GM23338 (cell line): ENCODE measurements at regions not wholly inside any gene's neighbourhood (a gene's known extent, or its start where the extent isn't known, plus 50 kb on each side); places are given as distances from the start of the nearest gene placed in this dataset.
A peak's percentile ranks its signal among the peaks of the same experiment; 100 is the strongest.

Experiments used
- ATAC-seq: fragments of 200-7000 bp; cut with Tn5 transposase; 3 replicates; pipeline ENCODE4 v1.9.1; 2020
- DNase-seq: peaks from one replicate; pipeline ENCODE4 v3.0.0-alpha.2; 2015; ENCODE audit warnings: low spot score
- H2AFZ ChIP-seq: fragments of 200-600 bp; sonication (generic); 2 replicates; pipeline ENCODE4 v1.8.0; 2016; ENCODE audit warnings: antibody characterized with exemption, mild to moderate bottlenecking, moderate library complexity
- H3F3A ChIP-seq: fragments of 200-600 bp; sonication (generic); replicated peaks from 2 replicates; pipeline ENCODE4 v1.8.0; 2017; ENCODE audit warnings: antibody characterized with exemption, mixed run types, low read depth
- H3K27ac ChIP-seq: fragments of 200-600 bp; sonication (generic); 2 replicates; pipeline ENCODE4 v1.6.1; 2016; ENCODE audit warnings: low read depth
- H3K27me3 ChIP-seq: fragments of 200-600 bp; sonication (generic); 2 replicates; pipeline ENCODE4 v1.8.0; 2016; ENCODE audit warnings: mild to moderate bottlenecking, mixed run types, moderate library complexity; ENCODE audit not compliant: insufficient read depth
- H3K36me3 ChIP-seq: fragments of 200-600 bp; sonication (generic); 2 replicates; pipeline ENCODE4 v1.8.0; 2016; ENCODE audit warnings: mild to moderate bottlenecking; ENCODE audit not compliant: insufficient read depth
- H3K4me1 ChIP-seq: fragments of 200-600 bp; sonication (generic); 2 replicates; pipeline ENCODE4 v1.8.0; 2016; ENCODE audit warnings: mild to moderate bottlenecking, moderate library complexity; ENCODE audit not compliant: insufficient read depth
- H3K4me2 ChIP-seq: fragments of 200-600 bp; sonication (generic); 2 replicates; pipeline ENCODE4 v1.7.1; 2017; ENCODE audit warnings: mixed run types
- H3K4me3 ChIP-seq: fragments of 200-600 bp; sonication (generic); 2 replicates; pipeline ENCODE4 v1.6.1; 2016; ENCODE audit warnings: mixed run types
- H3K79me2 ChIP-seq: fragments of 200-600 bp; sonication (generic); replicated peaks from 2 replicates; pipeline ENCODE4 v1.8.0; 2017; ENCODE audit warnings: mild to moderate bottlenecking; ENCODE audit not compliant: insufficient read depth
- H3K9me2 ChIP-seq: fragments of 200-600 bp; sonication (generic); 2 replicates; pipeline ENCODE4 v1.8.0; 2017; ENCODE audit not compliant: insufficient read depth
- H4K20me1 ChIP-seq: fragments of 200-600 bp; sonication (generic); replicated peaks from 2 replicates; pipeline ENCODE4 v1.8.0; 2017; ENCODE audit warnings: mild to moderate bottlenecking; ENCODE audit not compliant: insufficient read depth
- H3K27ac Mint-ChIP-seq: 2 replicates; pipeline ENCODE4 v1.8.0; 2020; ENCODE audit warnings: inconsistent platforms, mild to moderate bottlenecking, moderate library complexity, mixed read lengths
- H3K27me3 Mint-ChIP-seq: 3 replicates; pipeline ENCODE4 v1.8.0; 2022; ENCODE audit warnings: low read depth, mild to moderate bottlenecking, moderate library complexity, mixed read lengths, inconsistent platforms; ENCODE audit not compliant: insufficient read depth, poor library complexity
- H3K36me3 Mint-ChIP-seq: 3 replicates; pipeline ENCODE4 v1.8.0; 2021; ENCODE audit warnings: low read depth, mild to moderate bottlenecking, inconsistent platforms, moderate library complexity, mixed read lengths
- H3K4me1 Mint-ChIP-seq: 3 replicates; pipeline ENCODE4 v1.8.0; 2020; ENCODE audit warnings: mild to moderate bottlenecking, inconsistent platforms, mixed read lengths
- H3K4me3 Mint-ChIP-seq: 3 replicates; pipeline ENCODE4 v1.8.0; 2021; ENCODE audit warnings: moderate library complexity, mild to moderate bottlenecking, inconsistent platforms, mixed read lengths
- H3K9me3 Mint-ChIP-seq: 3 replicates; pipeline ENCODE4 v1.8.0; 2020; ENCODE audit warnings: moderate library complexity, mild to moderate bottlenecking, inconsistent platforms, mixed read lengths
- CREB1 ChIP-seq: fragments of 250-450 bp; sonication (Bioruptor Pico); IDR thresholded peaks from 2 replicates; pipeline ENCODE4 v1.5.0; 2020; ENCODE audit warnings: low read depth, mild to moderate bottlenecking, moderate library complexity
- POLR2AphosphoS5 ChIP-seq: IDR thresholded peaks from 2 replicates; pipeline ENCODE4 v1.6.1; 2016; ENCODE audit warnings: antibody characterized with exemption, low read depth
- ZNF331 ChIP-seq: fragments of 250-450 bp; sonication (Bioruptor Pico); IDR thresholded peaks from 2 replicates; pipeline ENCODE4 v1.5.0; 2020; ENCODE audit warnings: low read depth, mild to moderate bottlenecking, moderate library complexity
- TF ChIP-seq, protein P1 (sequence below), 2 experiments: fragments of 200-600 bp in 1 of 2; sonication (generic) in 1 of 2; conservative IDR thresholded peaks; 2 replicates each; pipeline versions ENCODE4 v1.5.1 to v1.6.1; 2016 to 2017; ENCODE audit warnings: antibody characterized with exemption in 2 of 2, low read depth in 2 of 2, mild to moderate bottlenecking in 2 of 2, moderate library complexity in 1 of 2
- TF ChIP-seq, protein P2 (sequence below): fragments of 250-450 bp; sonication (Bioruptor Pico); IDR thresholded peaks from 2 replicates; pipeline ENCODE4 v1.5.0; 2020; ENCODE audit warnings: mild to moderate bottlenecking, moderate library complexity

DNA sequence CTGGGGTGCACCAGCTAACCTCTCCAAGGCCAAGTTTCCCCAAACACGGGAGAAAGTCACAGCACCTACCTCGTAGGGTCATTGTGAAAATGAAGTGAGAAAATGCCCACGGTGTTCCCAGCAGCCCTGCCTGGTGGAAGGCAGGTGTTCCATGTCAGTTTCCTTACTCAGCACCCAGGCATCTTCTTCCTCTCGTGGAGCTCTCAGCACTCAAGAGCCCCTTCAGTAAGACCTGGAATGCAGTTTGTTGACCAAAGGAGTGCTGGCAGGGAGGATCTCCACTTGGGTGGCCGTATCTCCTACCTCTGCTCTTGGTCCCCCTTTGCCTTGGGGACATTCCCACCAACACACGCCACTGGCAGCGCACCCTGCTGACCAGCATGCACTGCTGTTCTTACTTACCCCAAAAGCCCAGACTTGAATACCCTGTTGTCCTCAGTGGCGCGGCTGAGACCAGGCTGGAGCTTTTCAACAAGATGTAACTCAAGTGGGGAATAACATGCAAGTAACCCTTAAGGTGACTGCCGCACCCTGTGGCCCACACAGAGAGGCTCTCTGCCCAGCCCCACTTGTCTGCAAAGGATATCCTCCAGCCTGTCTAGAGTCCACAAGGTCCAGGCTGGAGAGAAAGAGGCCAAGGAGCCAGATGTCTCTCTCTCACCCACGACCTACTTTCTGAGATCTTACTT is 201.2 kb upstream of the TMEM45B start:
- H2AFZ ChIP-seq, result no peak overlapping the region
- H3F3A ChIP-seq, result no peaks in the 10 kb centered on the region
- H3K36me3 ChIP-seq, result no peaks in the 10 kb centered on the region
- no peak for TF ChIP-seq CREB1
- TF ChIP-seq, protein P1, sequence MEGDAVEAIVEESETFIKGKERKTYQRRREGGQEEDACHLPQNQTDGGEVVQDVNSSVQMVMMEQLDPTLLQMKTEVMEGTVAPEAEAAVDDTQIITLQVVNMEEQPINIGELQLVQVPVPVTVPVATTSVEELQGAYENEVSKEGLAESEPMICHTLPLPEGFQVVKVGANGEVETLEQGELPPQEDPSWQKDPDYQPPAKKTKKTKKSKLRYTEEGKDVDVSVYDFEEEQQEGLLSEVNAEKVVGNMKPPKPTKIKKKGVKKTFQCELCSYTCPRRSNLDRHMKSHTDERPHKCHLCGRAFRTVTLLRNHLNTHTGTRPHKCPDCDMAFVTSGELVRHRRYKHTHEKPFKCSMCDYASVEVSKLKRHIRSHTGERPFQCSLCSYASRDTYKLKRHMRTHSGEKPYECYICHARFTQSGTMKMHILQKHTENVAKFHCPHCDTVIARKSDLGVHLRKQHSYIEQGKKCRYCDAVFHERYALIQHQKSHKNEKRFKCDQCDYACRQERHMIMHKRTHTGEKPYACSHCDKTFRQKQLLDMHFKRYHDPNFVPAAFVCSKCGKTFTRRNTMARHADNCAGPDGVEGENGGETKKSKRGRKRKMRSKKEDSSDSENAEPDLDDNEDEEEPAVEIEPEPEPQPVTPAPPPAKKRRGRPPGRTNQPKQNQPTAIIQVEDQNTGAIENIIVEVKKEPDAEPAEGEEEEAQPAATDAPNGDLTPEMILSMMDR (conservative IDR thresholded peaks at IDR 0.05; ENCODE audit: low read depth in 2 of 2), result 0 out of 4 replicates have a peak, but pooled peaks of 1 of the 2 experiments have one; percentile 1
- no peaks in the 10 kb centered on the region for H3K9me2 ChIP-seq
- no peak overlapping the region for H3K27ac Mint-ChIP-seq
- no peak for DNase-seq
- no peak overlapping the region for H3K4me2 ChIP-seq
- H3K79me2 ChIP-seq, result no peaks in the 10 kb centered on the region
- H3K4me1 Mint-ChIP-seq, result no peaks in the 10 kb centered on the region; the same call in 2 of the 3 replicates
- no peak overlapping the region for H3K4me3 Mint-ChIP-seq
- no peaks in the 10 kb centered on the region for H3K27me3 ChIP-seq
- H3K27me3 Mint-ChIP-seq, result peaks cover 5% of the 10 kb centered on the region
- no peaks in the 10 kb centered on the region for H4K20me1 ChIP-seq
- no peaks in the 10 kb centered on the region for H3K4me1 ChIP-seq
- no peaks in the 10 kb centered on the region for H3K9me3 Mint-ChIP-seq
- no peak overlapping the region for H3K4me3 ChIP-seq
- ATAC-seq, result no peak
- H3K27ac ChIP-seq, result no peak overlapping the region
- H3K36me3 Mint-ChIP-seq, result no peaks in the 10 kb centered on the region

DNA sequence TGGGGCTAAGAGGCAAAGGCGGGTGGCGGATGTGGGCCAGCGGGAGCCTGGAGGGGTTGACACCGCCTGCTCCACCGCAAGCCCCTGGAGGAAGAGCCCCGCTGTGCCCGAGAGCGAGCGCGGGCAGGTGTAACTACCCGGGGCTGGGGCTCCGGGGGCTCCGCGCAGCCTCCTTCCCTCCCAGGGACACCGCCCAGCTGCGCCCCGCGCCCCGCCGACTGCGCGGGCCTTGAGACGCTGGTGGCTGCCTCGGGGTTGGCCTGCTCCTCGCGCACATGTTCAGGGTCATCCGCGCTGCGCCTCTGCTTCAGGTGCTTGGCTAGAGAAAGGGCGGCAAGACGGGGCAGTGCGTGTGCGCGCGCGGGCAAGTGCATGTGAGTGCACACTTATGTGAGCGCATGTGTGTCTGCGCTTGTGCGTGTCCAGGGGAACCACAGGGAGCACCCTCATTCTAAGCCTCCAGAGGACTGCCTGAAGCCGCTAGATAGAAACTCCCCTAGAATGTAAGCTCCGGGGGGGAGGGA is 197.5 kb upstream of the TMEM45B start:
- Histone ChIP-seq H3K4me2 (no peak overlapping the region), H3K9me2 (no peaks in the 10 kb centered on the region), H3K79me2 (no peaks in the 10 kb centered on the region), H3K4me1 (no peaks in the 10 kb centered on the region), H4K20me1 (no peaks in the 10 kb centered on the region), H3K27ac (no peak overlapping the region), H3K27me3 (no peaks in the 10 kb centered on the region), H3K4me3 (no peak overlapping the region), H3F3A (no peaks in the 10 kb centered on the region), H3K36me3 (no peaks in the 10 kb centered on the region), H2AFZ (0 out of 2 replicates have a peak overlapping the region, but pooled peaks have one; percentile 32)
- H3K27ac Mint-ChIP-seq, result no peak overlapping the region
- peak; percentile 24 for DNase-seq
- no peaks in the 10 kb centered on the region for H3K9me3 Mint-ChIP-seq
- peaks cover 3% of the 10 kb centered on the region; the same call in 2 of the 3 replicates for H3K4me1 Mint-ChIP-seq
- TF ChIP-seq, protein P2, sequence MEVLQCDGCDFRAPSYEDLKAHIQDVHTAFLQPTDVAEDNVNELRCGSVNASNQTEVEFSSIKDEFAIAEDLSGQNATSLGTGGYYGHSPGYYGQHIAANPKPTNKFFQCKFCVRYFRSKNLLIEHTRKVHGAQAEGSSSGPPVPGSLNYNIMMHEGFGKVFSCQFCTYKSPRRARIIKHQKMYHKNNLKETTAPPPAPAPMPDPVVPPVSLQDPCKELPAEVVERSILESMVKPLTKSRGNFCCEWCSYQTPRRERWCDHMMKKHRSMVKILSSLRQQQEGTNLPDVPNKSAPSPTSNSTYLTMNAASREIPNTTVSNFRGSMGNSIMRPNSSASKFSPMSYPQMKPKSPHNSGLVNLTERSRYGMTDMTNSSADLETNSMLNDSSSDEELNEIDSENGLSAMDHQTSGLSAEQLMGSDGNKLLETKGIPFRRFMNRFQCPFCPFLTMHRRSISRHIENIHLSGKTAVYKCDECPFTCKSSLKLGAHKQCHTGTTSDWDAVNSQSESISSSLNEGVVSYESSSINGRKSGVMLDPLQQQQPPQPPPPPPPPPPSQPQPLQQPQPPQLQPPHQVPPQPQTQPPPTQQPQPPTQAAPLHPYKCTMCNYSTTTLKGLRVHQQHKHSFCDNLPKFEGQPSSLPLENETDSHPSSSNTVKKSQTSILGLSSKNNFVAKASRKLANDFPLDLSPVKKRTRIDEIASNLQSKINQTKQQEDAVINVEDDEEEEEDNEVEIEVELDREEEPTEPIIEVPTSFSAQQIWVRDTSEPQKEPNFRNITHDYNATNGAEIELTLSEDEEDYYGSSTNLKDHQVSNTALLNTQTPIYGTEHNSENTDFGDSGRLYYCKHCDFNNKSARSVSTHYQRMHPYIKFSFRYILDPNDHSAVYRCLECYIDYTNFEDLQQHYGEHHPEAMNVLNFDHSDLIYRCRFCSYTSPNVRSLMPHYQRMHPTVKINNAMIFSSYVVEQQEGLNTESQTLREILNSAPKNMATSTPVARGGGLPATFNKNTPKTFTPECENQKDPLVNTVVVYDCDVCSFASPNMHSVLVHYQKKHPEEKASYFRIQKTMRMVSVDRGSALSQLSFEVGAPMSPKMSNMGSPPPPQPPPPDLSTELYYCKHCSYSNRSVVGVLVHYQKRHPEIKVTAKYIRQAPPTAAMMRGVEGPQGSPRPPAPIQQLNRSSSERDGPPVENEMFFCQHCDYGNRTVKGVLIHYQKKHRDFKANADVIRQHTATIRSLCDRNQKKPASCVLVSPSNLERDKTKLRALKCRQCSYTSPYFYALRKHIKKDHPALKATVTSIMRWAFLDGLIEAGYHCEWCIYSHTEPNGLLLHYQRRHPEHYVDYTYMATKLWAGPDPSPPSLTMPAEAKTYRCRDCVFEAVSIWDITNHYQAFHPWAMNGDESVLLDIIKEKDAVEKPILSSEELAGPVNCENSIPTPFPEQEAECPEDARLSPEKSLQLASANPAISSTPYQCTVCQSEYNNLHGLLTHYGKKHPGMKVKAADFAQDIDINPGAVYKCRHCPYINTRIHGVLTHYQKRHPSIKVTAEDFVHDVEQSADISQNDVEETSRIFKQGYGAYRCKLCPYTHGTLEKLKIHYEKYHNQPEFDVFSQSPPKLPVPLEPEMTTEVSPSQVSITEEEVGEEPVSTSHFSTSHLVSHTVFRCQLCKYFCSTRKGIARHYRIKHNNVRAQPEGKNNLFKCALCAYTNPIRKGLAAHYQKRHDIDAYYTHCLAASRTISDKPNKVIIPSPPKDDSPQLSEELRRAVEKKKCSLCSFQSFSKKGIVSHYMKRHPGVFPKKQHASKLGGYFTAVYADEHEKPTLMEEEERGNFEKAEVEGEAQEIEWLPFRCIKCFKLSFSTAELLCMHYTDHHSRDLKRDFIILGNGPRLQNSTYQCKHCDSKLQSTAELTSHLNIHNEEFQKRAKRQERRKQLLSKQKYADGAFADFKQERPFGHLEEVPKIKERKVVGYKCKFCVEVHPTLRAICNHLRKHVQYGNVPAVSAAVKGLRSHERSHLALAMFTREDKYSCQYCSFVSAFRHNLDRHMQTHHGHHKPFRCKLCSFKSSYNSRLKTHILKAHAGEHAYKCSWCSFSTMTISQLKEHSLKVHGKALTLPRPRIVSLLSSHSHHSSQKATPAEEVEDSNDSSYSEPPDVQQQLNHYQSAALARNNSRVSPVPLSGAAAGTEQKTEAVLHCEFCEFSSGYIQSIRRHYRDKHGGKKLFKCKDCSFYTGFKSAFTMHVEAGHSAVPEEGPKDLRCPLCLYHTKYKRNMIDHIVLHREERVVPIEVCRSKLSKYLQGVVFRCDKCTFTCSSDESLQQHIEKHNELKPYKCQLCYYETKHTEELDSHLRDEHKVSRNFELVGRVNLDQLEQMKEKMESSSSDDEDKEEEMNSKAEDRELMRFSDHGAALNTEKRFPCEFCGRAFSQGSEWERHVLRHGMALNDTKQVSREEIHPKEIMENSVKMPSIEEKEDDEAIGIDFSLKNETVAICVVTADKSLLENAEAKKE (CRISPR knock-in tag), result no peak
- TF ChIP-seq POLR2AphosphoS5, result no peak
- no peak for TF ChIP-seq CREB1
- TF ChIP-seq ZNF331 (CRISPR knock-in tag), result no peak
- H3K27me3 Mint-ChIP-seq, result peaks cover 3% of the 10 kb centered on the region
- peak; percentile 78 for ATAC-seq
- no peaks in the 10 kb centered on the region for H3K36me3 Mint-ChIP-seq
- no peak overlapping the region for H3K4me3 Mint-ChIP-seq
